Breast epithelium (tissue), 4 donors: ENCODE measurements at regions not wholly inside any gene's neighbourhood (a gene's known extent, or its start where the extent isn't known, plus 50 kb on each side); places are given as distances from the start of the nearest gene placed in this dataset.

Source experiments
- DNase-seq, 2 donors: peaks; one replicate each; pipeline ENCODE4 v3.0.0-alpha.2; 2019; ENCODE audit warnings: low spot score in 2 of 2
- H3K27ac ChIP-seq, 2 donors: fragments of 200-600 bp; sonication (generic) in 1 of 2; one replicate each; pipeline ENCODE4 v1.5.1; 2016 to 2019; ENCODE audit warnings: mild to moderate bottlenecking in 1 of 2
- H3K27me3 ChIP-seq, 2 donors: fragments of 200-600 bp; sonication (generic) in 1 of 2; one replicate each; pipeline versions ENCODE4 v1.5.1 to v1.6.0; 2017 to 2019; ENCODE audit warnings: control low read depth in 1 of 2, mild to moderate bottlenecking in 1 of 2
- H3K36me3 ChIP-seq: fragments of 200-600 bp; one replicate; pipeline ENCODE4 v1.5.1; 2019
- H3K4me1 ChIP-seq, 2 donors: fragments of 200-600 bp; sonication (generic); one replicate each; pipeline ENCODE4 v1.5.1; 2016 to 2019; ENCODE audit warnings: control low read depth in 1 of 2
- H3K4me3 ChIP-seq, 3 donors: fragments of 200-600 bp; sonication (generic); 1 replicate in 2 of 3; 2 replicates in 1 of 3; pipeline ENCODE4 v1.5.1; 2016 to 2019; ENCODE audit warnings: mild to moderate bottlenecking in 3 of 3, moderate library complexity in 2 of 3
- H3K9me3 ChIP-seq, 2 donors: fragments of 200-600 bp; sonication (generic) in 1 of 2; one replicate each; pipeline ENCODE4 v1.5.1; 2016 to 2019; ENCODE audit warnings: control low read depth in 1 of 2
- CTCF ChIP-seq, 3 donors: fragments of 450-650 bp; IDR thresholded peaks; one replicate each; pipeline ENCODE4 v1.5.1; 2016 to 2017; ENCODE audit warnings: antibody characterized with exemption in 3 of 3, mild to moderate bottlenecking in 3 of 3, moderate library complexity in 3 of 3
- POLR2A ChIP-seq: fragments of 450-650 bp; IDR thresholded peaks from one replicate; pipeline ENCODE4 v1.6.1; 2016; ENCODE audit warnings: antibody characterized with exemption, mild to moderate bottlenecking, moderate library complexity
- POLR2AphosphoS5 ChIP-seq, 3 donors: sonication (generic); formaldehyde crosslinking; IDR thresholded peaks; one replicate each; pipeline ENCODE4 v1.6.1; 2017; ENCODE audit warnings: antibody characterized with exemption in 3 of 3
- intact Hi-C: fragments of 100-400 bp; cut with DNase I; formaldehyde crosslinking; loops from one replicate; pipeline ENCODE4 v1.15.1; 2023; ENCODE audit warnings: low total_unique reads

GRCh38 chr2:129641371-129641770 lies 338.1 kb upstream of the RAB6C start:
- intact Hi-C loops = no loop called here
- H3K9me3 ChIP-seq = no peaks in the 10 kb centered on the region
- no peaks in the 10 kb centered on the region for H3K36me3 ChIP-seq
- H3K27ac ChIP-seq = no peak overlapping the region
- no peaks in the 10 kb centered on the region for H3K27me3 ChIP-seq
- H3K4me1 ChIP-seq = no peaks in the 10 kb centered on the region
- DNase-seq = no peak
- no peak for TF ChIP-seq CTCF (IDR thresholded peaks at IDR 0.05)
- TF ChIP-seq POLR2AphosphoS5 (IDR thresholded peaks at IDR 0.05) = no peak
- no peak for TF ChIP-seq POLR2A
- H3K4me3 ChIP-seq = no peak overlapping the region

GRCh38 chr2:129642526-129643043 lies 336.9 kb upstream of the RAB6C start:
- H3K36me3 ChIP-seq = no peaks in the 10 kb centered on the region
- TF ChIP-seq CTCF (IDR thresholded peaks at IDR 0.05) (no peak), POLR2AphosphoS5 (IDR thresholded peaks at IDR 0.05) (no peak), POLR2A (no peak)
- intact Hi-C loops = no loop called here
- no peak overlapping the region for H3K27ac ChIP-seq
- DNase-seq = no peak
- H3K27me3 ChIP-seq = no peaks in the 10 kb centered on the region
- no peaks in the 10 kb centered on the region for H3K9me3 ChIP-seq
- no peaks in the 10 kb centered on the region for H3K4me1 ChIP-seq
- H3K4me3 ChIP-seq = no peak overlapping the region

- Histone ChIP-seq H3K27me3 (no peaks in the 10 kb centered on the region), H3K27ac (no peak overlapping the region), H3K4me3 (no peak overlapping the region), H3K4me1 (no peaks in the 10 kb centered on the region), H3K36me3 (no peaks in the 10 kb centered on the region), H3K9me3 (no peaks in the 10 kb centered on the region)
- TF ChIP-seq CTCF (IDR thresholded peaks at IDR 0.05) (no peak), POLR2A (no peak), POLR2AphosphoS5 (IDR thresholded peaks at IDR 0.05) (no peak)
- intact Hi-C loops = no loop called here
- no peak for DNase-seq
These were observed 334.1 kb upstream of the RAB6C start for GRCh38 chr2:129645335-129645734.

GRCh38 chr2:129646107-129646506 lies 333.4 kb upstream of the RAB6C start:
- H3K4me1 ChIP-seq = no peaks in the 10 kb centered on the region
- H3K4me3 ChIP-seq = no peak overlapping the region
- H3K9me3 ChIP-seq = no peaks in the 10 kb centered on the region
- intact Hi-C loops = no loop called here
- no peak overlapping the region for H3K27ac ChIP-seq
- H3K27me3 ChIP-seq = no peaks in the 10 kb centered on the region
- TF ChIP-seq POLR2AphosphoS5 (IDR thresholded peaks at IDR 0.05) (no peak), CTCF (IDR thresholded peaks at IDR 0.05) (no peak), POLR2A (no peak)
- DNase-seq = no peak
- no peaks in the 10 kb centered on the region for H3K36me3 ChIP-seq

GRCh38 chr2:129653246-129653645 lies 326.2 kb upstream of the RAB6C start:
- Histone ChIP-seq H3K36me3 (no peaks in the 10 kb centered on the region), H3K27me3 (no peaks in the 10 kb centered on the region), H3K4me3 (no peak overlapping the region), H3K4me1 (no peaks in the 10 kb centered on the region), H3K9me3 (no peaks in the 10 kb centered on the region), H3K27ac (no peak overlapping the region)
- intact Hi-C loops = no loop called here
- no peak for TF ChIP-seq POLR2A
- TF ChIP-seq CTCF (IDR thresholded peaks at IDR 0.05) = no peak
- TF ChIP-seq POLR2AphosphoS5 (IDR thresholded peaks at IDR 0.05) = no peak
- DNase-seq = no peak
